ENCODE measurements at regions not wholly inside any gene's neighbourhood (a gene's known extent, or its start where the extent isn't known, plus 50 kb on each side); places are given as distances from the start of the nearest gene placed in this dataset.
"Not testable (repeated sequence)": the region's sequence is repeated elsewhere in the genome, so short reads cannot be mapped to it uniquely, and the experiment has no call there.

GRCh38 chr1:182203191-182203875 lies 141.8 kb upstream of the ZNF648 start:
- Histone ChIP-seq H3K27ac (ENCODE audit: low read depth, low read length) (no peak overlapping the region), H2AFZ (ENCODE audit: low read depth, low read length, poor library complexity, severe bottlenecking) (no peak overlapping the region), H3K9ac (ENCODE audit: low read length) (no peak overlapping the region), H3K9me3 (ENCODE audit: control insufficient read depth in 1 of 2, insufficient read depth in 1 of 2, low read depth in 1 of 2, low read length in 2 of 2) (no peaks in the 10 kb centered on the region), H3K4me1 (ENCODE audit: control insufficient read depth in 1 of 2, insufficient read depth in 2 of 2, low read length in 2 of 2) (no peaks in the 10 kb centered on the region), H3K27me3 (ENCODE audit: insufficient read depth, low read length) (no peaks in the 10 kb centered on the region), H3K9me2 (ENCODE audit: insufficient read depth) (no peaks in the 10 kb centered on the region), H4K20me1 (ENCODE audit: insufficient read depth) (no peaks in the 10 kb centered on the region), H3K79me2 (ENCODE audit: insufficient read depth, low read length) (no peaks in the 10 kb centered on the region), H3K36me3 (ENCODE audit: control insufficient read depth in 1 of 2, insufficient read depth in 2 of 2, low read length in 2 of 2) (no peaks in the 10 kb centered on the region), H3K4me2 (ENCODE audit: low read length) (no peak overlapping the region), H3K4me3 (replicated peaks in 1 of 2; ENCODE audit: low read depth in 1 of 2, low read length in 2 of 2) (no peak overlapping the region)
- RAD21 ChIA-PET (ENCODE audit: low non-redundant PET in 1 of 2, low total read pairs in 2 of 2, uncharacterized antibody in 2 of 2, unreplicated experiment in 2 of 2): no interaction called here
- TF ChIP-seq ELF1 (IDR thresholded peaks at IDR 0.05; ENCODE audit: borderline replicate concordance, low read depth) (no peak), EZH2phosphoT487 (IDR thresholded peaks at IDR 0.05; ENCODE audit: borderline replicate concordance) (no peak), JUND (IDR thresholded peaks at IDR 0.05) (no peak), POLR2A (IDR thresholded peaks at IDR 0.05; ENCODE audit: borderline replicate concordance, extremely low read depth, insufficient read depth, insufficient read length) (no peak), CEBPB (IDR thresholded peaks at IDR 0.05; ENCODE audit: low read depth) (no peak), YY1 (IDR thresholded peaks at IDR 0.05; ENCODE audit: extremely low read depth, insufficient replicate concordance, low read depth, low read length) (no peak), POLR2AphosphoS5 (IDR thresholded peaks at IDR 0.05; ENCODE audit: low read depth, low read length) (no peak)
- POLR2A ChIA-PET: no interaction called here
- CTCF ChIA-PET: no interaction called here
- DNase-seq (ENCODE audit: low read depth, low spot score) (no peak), ATAC-seq (no peak)
- intact Hi-C loops (cut with micrococcal nuclease): no loop called here
- no TSS peak for BruUV-seq (replicated peaks)

GRCh38 chr1:182201490-182201889 lies 140.0 kb upstream of the ZNF648 start:
- H3K36me3 ChIP-seq (ENCODE audit: control insufficient read depth in 1 of 2, insufficient read depth in 2 of 2, low read length in 2 of 2); H3K4me3 ChIP-seq (replicated peaks in 1 of 2; ENCODE audit: low read depth in 1 of 2, low read length in 2 of 2); H3K27me3 ChIP-seq (ENCODE audit: insufficient read depth, low read length); DNase-seq (ENCODE audit: low read depth, low spot score); H3K27ac ChIP-seq (ENCODE audit: low read depth, low read length); BruUV-seq (replicated peaks); RAD21 ChIA-PET (ENCODE audit: low non-redundant PET in 1 of 2, low total read pairs in 2 of 2, uncharacterized antibody in 2 of 2, unreplicated experiment in 2 of 2); intact Hi-C loops (cut with micrococcal nuclease); H3K4me2 ChIP-seq (ENCODE audit: low read length); H3K9me3 ChIP-seq (ENCODE audit: control insufficient read depth in 1 of 2, insufficient read depth in 1 of 2, low read depth in 1 of 2, low read length in 2 of 2); H4K20me1 ChIP-seq (ENCODE audit: insufficient read depth); POLR2A ChIA-PET; H3K79me2 ChIP-seq (ENCODE audit: insufficient read depth, low read length); H2AFZ ChIP-seq (ENCODE audit: low read depth, low read length, poor library complexity, severe bottlenecking); CTCF ChIA-PET; H3K4me1 ChIP-seq (ENCODE audit: control insufficient read depth in 1 of 2, insufficient read depth in 2 of 2, low read length in 2 of 2); ATAC-seq; H3K9me2 ChIP-seq (ENCODE audit: insufficient read depth); H3K9ac ChIP-seq (ENCODE audit: low read length): not testable (repeated sequence)

Data from HCT116 (cell line).